GM20000 (cell line): ENCODE measurements at regions not wholly inside any gene's neighbourhood (a gene's known extent, or its start where the extent isn't known, plus 50 kb on each side); places are given as distances from the start of the nearest gene placed in this dataset.
"Not testable (repeated sequence)": the region's sequence is repeated elsewhere in the genome, so short reads cannot be mapped to it uniquely, and the experiment has no call there.

ENCODE experiments used
- DNase-seq: peaks from one replicate; pipeline ENCODE4 v3.0.0; 2012; ENCODE audit warnings: low spot score
- TF ChIP-seq, protein P1 (sequence below): IDR thresholded peaks from 2 replicates; pipeline ENCODE4 v1.5.1; 2012; ENCODE audit warnings: mild to moderate bottlenecking, control low read depth; ENCODE audit errors: extremely low read depth, missing control alignments

DNA sequence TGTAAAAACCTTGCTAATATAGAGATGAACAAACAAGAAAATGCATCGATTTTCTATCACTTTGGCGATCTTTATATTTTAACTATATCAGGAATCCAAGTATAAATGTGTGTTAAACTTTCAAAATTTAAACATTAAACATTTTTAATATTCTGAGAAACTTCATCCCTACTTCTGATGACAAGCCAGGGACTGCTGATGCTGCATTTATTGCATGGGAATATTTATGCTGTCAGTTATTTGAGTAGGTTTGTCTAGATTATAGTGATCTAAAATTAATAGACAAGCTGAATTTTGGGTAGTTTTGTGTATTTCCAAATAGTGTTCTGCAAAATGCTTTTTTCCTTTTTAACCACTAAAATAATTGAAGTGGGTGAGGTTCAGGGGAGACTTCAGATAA lies 175.3 kb downstream of the LEPR start:
- DNase-seq: no peak

DNA sequence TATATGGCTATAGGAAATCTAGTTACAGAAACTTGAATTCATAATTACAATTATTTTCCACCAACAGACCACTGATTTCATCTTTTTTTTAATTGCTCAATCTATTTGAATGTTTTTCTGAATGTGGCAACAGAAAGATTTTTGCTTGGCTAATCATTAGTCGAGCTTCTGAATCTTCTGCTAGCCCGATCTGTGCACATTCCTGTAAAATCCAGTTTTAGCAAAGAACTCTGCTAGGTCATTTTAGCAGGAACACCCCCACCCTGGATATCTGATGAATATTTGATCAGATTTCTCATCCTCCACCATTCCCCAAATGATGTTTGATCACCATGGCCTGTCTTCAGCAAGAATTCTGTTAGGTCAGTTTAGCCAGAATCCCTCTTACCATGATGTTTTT lies 176.3 kb downstream of the LEPR start:
- TF ChIP-seq, protein P1, sequence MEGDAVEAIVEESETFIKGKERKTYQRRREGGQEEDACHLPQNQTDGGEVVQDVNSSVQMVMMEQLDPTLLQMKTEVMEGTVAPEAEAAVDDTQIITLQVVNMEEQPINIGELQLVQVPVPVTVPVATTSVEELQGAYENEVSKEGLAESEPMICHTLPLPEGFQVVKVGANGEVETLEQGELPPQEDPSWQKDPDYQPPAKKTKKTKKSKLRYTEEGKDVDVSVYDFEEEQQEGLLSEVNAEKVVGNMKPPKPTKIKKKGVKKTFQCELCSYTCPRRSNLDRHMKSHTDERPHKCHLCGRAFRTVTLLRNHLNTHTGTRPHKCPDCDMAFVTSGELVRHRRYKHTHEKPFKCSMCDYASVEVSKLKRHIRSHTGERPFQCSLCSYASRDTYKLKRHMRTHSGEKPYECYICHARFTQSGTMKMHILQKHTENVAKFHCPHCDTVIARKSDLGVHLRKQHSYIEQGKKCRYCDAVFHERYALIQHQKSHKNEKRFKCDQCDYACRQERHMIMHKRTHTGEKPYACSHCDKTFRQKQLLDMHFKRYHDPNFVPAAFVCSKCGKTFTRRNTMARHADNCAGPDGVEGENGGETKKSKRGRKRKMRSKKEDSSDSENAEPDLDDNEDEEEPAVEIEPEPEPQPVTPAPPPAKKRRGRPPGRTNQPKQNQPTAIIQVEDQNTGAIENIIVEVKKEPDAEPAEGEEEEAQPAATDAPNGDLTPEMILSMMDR: no peak

More for the DNA sequence above, 175.3 kb downstream of the LEPR start:
- TF ChIP-seq, protein P1: no peak

DNA sequence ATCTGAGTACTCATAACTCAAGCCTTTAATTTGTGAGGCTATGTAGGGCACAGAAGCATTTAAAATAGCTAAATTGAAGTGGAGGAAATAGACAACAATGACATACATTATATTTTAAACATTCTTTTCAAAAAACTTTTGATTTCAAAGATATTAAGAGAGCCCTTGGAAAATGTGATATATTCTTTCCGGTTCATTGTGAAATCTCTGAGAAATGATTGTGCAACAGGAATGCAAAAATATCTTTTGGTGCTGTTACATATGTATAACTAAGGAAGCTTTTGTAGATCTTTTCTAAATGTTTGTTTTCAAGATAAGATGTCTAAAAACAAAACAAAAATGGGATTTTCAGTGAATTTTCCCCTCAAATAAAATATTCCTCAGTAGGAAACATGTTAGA lies 185.2 kb downstream of the LEPR start:
- TF ChIP-seq, protein P1: no peak
- DNase-seq: no peak

More for the DNA sequence above, 176.3 kb downstream of the LEPR start:
- no peak for DNase-seq

DNA sequence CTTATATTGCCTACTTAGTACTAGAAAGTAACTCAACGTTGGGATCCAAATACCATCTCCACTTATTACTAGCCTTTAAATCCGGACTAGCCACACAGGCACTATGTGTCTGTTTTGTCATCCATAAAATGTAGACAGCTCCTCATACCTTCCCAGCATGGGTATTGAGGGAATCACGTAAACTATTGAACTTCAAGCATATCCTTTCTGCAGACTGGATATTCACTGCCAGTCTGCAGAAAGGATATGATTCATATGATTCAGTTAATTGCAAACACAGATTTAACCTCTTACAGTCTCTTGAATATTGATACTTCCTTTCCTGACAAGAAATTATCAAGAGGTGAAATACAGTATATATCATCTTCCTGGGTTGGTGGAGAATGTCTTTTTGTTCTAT lies 186.0 kb downstream of the LEPR start:
- TF ChIP-seq, protein P1: no peak
- no peak for DNase-seq

DNA sequence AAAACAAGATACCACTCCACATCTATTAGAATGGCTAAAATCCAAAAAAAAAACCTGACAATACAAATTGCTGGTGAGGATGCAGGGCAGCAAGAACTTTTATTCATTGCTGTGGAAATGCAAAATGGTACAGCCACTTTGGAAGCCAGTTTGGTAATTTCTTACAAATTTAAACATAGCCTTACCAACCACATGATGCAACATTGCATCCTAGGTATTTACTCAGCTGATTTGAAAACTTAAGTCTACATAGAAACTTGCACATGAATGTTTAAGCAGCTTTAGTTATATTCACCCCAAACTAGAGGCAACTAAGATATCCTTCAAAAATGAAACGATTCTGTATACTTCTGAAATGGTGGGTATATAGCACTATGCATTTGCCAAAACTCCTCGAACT lies 178.8 kb upstream of the PDE4B start:
- TF ChIP-seq, protein P1: no peak
- DNase-seq: no peak

DNA sequence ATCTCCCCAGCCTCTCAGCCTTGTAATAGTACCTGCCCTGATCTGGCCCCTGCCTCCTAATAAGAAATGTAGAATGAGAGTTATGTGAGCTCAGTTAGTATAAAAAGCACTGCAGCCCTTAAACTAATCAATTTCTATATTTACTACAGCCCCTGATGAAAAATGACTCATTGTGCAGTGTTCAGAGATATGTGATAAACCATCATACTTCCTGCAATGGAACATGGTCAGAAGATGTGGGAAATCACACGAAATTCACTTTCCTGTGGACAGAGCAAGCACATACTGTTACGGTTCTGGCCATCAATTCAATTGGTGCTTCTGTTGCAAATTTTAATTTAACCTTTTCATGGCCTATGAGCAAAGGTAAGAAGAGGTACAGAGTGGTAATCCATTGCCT lies 176.8 kb upstream of the PDE4B start:
- DNase-seq: no peak
- TF ChIP-seq, protein P1: no peak

DNA sequence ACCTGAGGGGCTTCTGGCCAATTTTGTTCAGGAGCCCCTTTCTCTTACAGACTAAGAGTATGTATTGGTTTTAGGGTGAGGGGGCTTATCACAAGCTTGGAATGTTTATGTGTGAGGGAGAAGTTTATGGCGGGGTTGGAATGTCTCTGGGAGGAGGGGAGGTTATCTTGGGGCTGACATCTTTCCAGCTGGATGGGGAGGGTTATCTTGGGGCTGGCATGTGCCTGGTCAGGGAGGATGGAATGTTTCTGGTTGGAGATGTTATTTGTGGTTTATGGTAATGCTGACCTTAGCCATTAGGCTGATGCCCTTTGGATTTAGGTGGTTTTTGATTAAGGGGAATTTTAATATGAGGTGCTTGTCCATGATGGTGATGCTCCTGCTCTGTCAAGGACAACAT lies 171.0 kb upstream of the PDE4B start:
- not testable (repeated sequence) for DNase-seq

DNA sequence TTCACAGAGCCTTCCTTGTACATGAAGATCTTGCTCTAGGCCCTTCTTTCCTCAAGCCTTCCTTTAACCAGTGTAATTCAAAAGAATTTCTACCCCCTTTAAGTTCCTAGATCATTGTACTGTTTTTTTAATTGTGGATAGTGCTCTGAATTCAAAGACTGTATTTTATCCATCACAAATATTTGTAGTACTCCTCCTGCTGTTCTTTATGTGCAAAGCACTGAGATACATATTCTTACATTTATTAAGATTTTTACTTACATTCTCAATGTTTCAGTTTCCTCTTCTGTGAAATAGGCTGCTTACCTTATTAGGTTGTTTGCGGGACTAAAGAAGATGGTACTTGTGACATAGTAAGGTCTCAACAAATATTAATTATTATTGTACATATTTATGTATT lies 168.8 kb upstream of the PDE4B start:
- TF ChIP-seq, protein P1: no peak
- DNase-seq: no peak
